ENCODE measurements at regions not wholly inside any gene's neighbourhood (a gene's known extent, or its start where the extent isn't known, plus 50 kb on each side); places are given as distances from the start of the nearest gene placed in this dataset.

- no TSS peak for BruUV-seq (replicated peaks)
- Histone ChIP-seq H3K4me3 (no peak overlapping the region), H3K9me1 (ENCODE audit: control insufficient read depth, insufficient read depth, low read length) (no peaks in the 10 kb centered on the region), H2AFZ (ENCODE audit: low read depth, low read length) (no peak overlapping the region), H3K4me1 (replicated peaks in 1 of 2; ENCODE audit: control insufficient read depth in 2 of 2, insufficient read depth in 2 of 2, low read length in 2 of 2) (no peaks in the 10 kb centered on the region), H3K9ac (ENCODE audit: insufficient read depth in 1 of 2, low read depth in 2 of 2, low read length in 2 of 2) (no peak overlapping the region), H3K27ac (ENCODE audit: extremely low read depth, low read depth, low read length) (no peak overlapping the region), H3K9me3 (replicated peaks; ENCODE audit: control insufficient read depth, insufficient read depth, low read depth, low read length) (no peaks in the 10 kb centered on the region), H3K79me2 (ENCODE audit: control insufficient read depth, insufficient read depth, low read length) (no peaks in the 10 kb centered on the region), H3K4me2 (ENCODE audit: insufficient read depth, low read length) (no peak overlapping the region), H3K27me3 (ENCODE audit: control insufficient read depth in 2 of 2, insufficient read depth in 2 of 2, low read length in 2 of 2) (no peaks in the 10 kb centered on the region), H4K20me1 (replicated peaks; ENCODE audit: control insufficient read depth, insufficient read depth, low read length) (no peaks in the 10 kb centered on the region), H3K36me3 (ENCODE audit: control insufficient read depth, insufficient read depth, low read length) (no peaks in the 10 kb centered on the region)
- CTCF ChIA-PET (ENCODE audit: low intra/inter-chr PET ratio) = no interaction called here
- intact Hi-C loops (cut with micrococcal nuclease) (no loop called here), in situ Hi-C loops (cut with MboI) (no loop called here)
- 0% methylated on average over 2 of the region's 2 CpGs for WGBS (ENCODE audit: insufficient coverage, low coverage, missing lambda C conversion rate)
- POLR2A ChIA-PET = no interaction called here
- no peak for DNase-seq (ENCODE audit: extremely low read depth in 1 of 4, low spot score in 3 of 4)
- no peak for FAIRE-seq
- no peak for ATAC-seq
- TF ChIP-seq CAMTA2 (CRISPR knock-in tag; conservative IDR thresholded peaks at IDR 0.05) = no peak
- TF ChIP-seq ZNF384 (IDR thresholded peaks at IDR 0.05; ENCODE audit: low read depth, low read length) = no peak
- no peak for TF ChIP-seq ELF2 (CRISPR knock-in tag; IDR thresholded peaks at IDR 0.05)
- no peak for TF ChIP-seq HMG20B (CRISPR knock-in tag; IDR thresholded peaks at IDR 0.05)
- TF ChIP-seq NR2C2 (CRISPR knock-in tag; IDR thresholded peaks at IDR 0.05) = no peak
- TF ChIP-seq NR2C2 (tag; IDR thresholded peaks at IDR 0.05) = no peak
- no peak for TF ChIP-seq SETDB1 (IDR thresholded peaks at IDR 0.05; ENCODE audit: low read length)
- TF ChIP-seq SRF (CRISPR knock-in tag; IDR thresholded peaks at IDR 0.05) = no peak
- no peak for TF ChIP-seq MYC (IDR thresholded peaks at IDR 0.05; ENCODE audit: low read depth, low read length)
- TF ChIP-seq MYC (CRISPR knock-in tag; IDR thresholded peaks at IDR 0.05; ENCODE audit: borderline replicate concordance, low read depth) = no peak
- no peak for TF ChIP-seq MTA3 (IDR thresholded peaks at IDR 0.05; ENCODE audit: borderline replicate concordance)
- no peak for TF ChIP-seq KLF6 (CRISPR knock-in tag; IDR thresholded peaks at IDR 0.05; ENCODE audit: borderline replicate concordance)
- no peak for TF ChIP-seq TRIM25 (IDR thresholded peaks at IDR 0.05; ENCODE audit: borderline replicate concordance)
- TF ChIP-seq MBD1 (CRISPR knock-in tag; IDR thresholded peaks at IDR 0.05) = no peak
- no peak for TF ChIP-seq STAT6 (CRISPR knock-in tag; IDR thresholded peaks at IDR 0.05)
- no peak for TF ChIP-seq NCOA1 (IDR thresholded peaks at IDR 0.05; ENCODE audit: low read depth)
- TF ChIP-seq KDM5B (IDR thresholded peaks at IDR 0.05; ENCODE audit: insufficient replicate concordance, low read depth, low read length) = no peak
- TF ChIP-seq ZNF830 (CRISPR knock-in tag; IDR thresholded peaks at IDR 0.05) = no peak
Measured at GRCh38 chr2:84373391-84373790, 85.7 kb downstream of the SUCLG1 start.
